OCI-LY7 (cell line): ENCODE measurements at regions not wholly inside any gene's neighbourhood (a gene's known extent, or its start where the extent isn't known, plus 50 kb on each side); places are given as distances from the start of the nearest gene placed in this dataset.

Experiments used
- BruUV-seq: library from RNA; stranded (reverse); fragments of 400-500 nt; replicated peaks from 2 replicates; lab custom pipeline; 2021; lab: Mats Ljungman, UMichigan
- CTCF ChIA-PET: fragments of 300-600 bp; sonication (Branson Sonifier 250); formaldehyde crosslinking; loops from one replicate; lab custom pipeline; 2022; ENCODE audit warnings: antibody characterized with exemption; ENCODE audit not compliant: unreplicated experiment; lab: Charles Lee
- POLR2A ChIA-PET: fragments of 300-600 bp; sonication (Branson Sonifier 250); formaldehyde crosslinking; loops from one replicate; lab custom pipeline; 2022; ENCODE audit warnings: antibody characterized with exemption; lab: Charles Lee
- DNase-seq: peaks from one replicate; pipeline ENCODE4 v3.0.0-alpha.2; 2015; ENCODE audit warnings: low spot score
- H2AFZ ChIP-seq: fragments of 200-600 bp; sonication (generic), shearing (Covaris generic); 2 replicates; pipeline ENCODE4 v1.6.1; 2014; ENCODE audit warnings: mild to moderate bottlenecking, antibody characterized with exemption, low read length, moderate library complexity
- H3K27ac ChIP-seq: fragments of 200-600 bp; sonication (generic); 2 replicates; pipeline ENCODE4 v1.5.1; 2014; ENCODE audit warnings: mixed run types, low read depth, mild to moderate bottlenecking, moderate library complexity, low read length, inconsistent platforms; ENCODE audit not compliant: poor library complexity, severe bottlenecking
- H3K36me3 ChIP-seq: fragments of 200-600 bp; sonication (generic); 2 replicates; pipeline ENCODE4 v1.6.1; 2014; ENCODE audit warnings: mild to moderate bottlenecking, antibody characterized with exemption, low read length, moderate library complexity, mixed read lengths; ENCODE audit not compliant: insufficient read depth
- H3K4me1 ChIP-seq: fragments of 200-600 bp; sonication (generic); 2 replicates; pipeline ENCODE4 v1.5.1; 2014; ENCODE audit warnings: mild to moderate bottlenecking, low read length; ENCODE audit not compliant: insufficient read depth, poor library complexity, severe bottlenecking
- H3K4me2 ChIP-seq: fragments of 200-600 bp; sonication (generic); 2 replicates; pipeline ENCODE4 v1.6.1; 2014; ENCODE audit warnings: mild to moderate bottlenecking, low read length
- H3K4me3 ChIP-seq: fragments of 200-600 bp; sonication (generic); 2 replicates; pipeline ENCODE4 v1.5.1; 2014; ENCODE audit warnings: mild to moderate bottlenecking, low read depth, low read length; ENCODE audit not compliant: poor library complexity, severe bottlenecking
- H3K79me2 ChIP-seq: fragments of 200-600 bp; sonication (generic); 2 replicates; pipeline ENCODE4 v1.6.1; 2016; ENCODE audit warnings: low read depth, mild to moderate bottlenecking, low read length, moderate library complexity, mixed read lengths; ENCODE audit not compliant: insufficient read depth
- H3K9me2 ChIP-seq: fragments of 200-600 bp; sonication (generic); 2 replicates; pipeline ENCODE4 v1.6.1; 2016; ENCODE audit warnings: mild to moderate bottlenecking, low read length, mixed read lengths; ENCODE audit not compliant: insufficient read depth
- H3K9me3 ChIP-seq: fragments of 200-600 bp; sonication (generic); 2 replicates; pipeline ENCODE4 v1.6.1; 2014; ENCODE audit warnings: mild to moderate bottlenecking, mixed run types, low read length, mixed read lengths
- H4K20me1 ChIP-seq: fragments of 200-600 bp; sonication (generic); 2 replicates; pipeline ENCODE4 v1.6.1; 2014; ENCODE audit warnings: mild to moderate bottlenecking, antibody characterized with exemption, low read length, moderate library complexity, mixed read lengths; ENCODE audit not compliant: insufficient read depth
- EZH2phosphoT487 ChIP-seq: fragments of 200-600 bp; sonication (generic); IDR thresholded peaks from 2 replicates; pipeline ENCODE4 v1.6.1; 2018; ENCODE audit warnings: low read depth, borderline replicate concordance, mild to moderate bottlenecking, mixed run types, antibody characterized with exemption, low read length, moderate library complexity, mixed read lengths
- intact Hi-C: fragments of 100-400 bp; cut with micrococcal nuclease; formaldehyde crosslinking; loops from one replicate; pipeline ENCODE4 v1.10.0; 2022; ENCODE audit not compliant: unreplicated experiment
- TF ChIP-seq, protein P1 (sequence below): fragments of 200-600 bp; sonication (generic); conservative IDR thresholded peaks from 2 replicates; pipeline ENCODE4 v1.5.1; 2014; ENCODE audit warnings: mild to moderate bottlenecking, antibody characterized with exemption, low read length, moderate library complexity, mixed read lengths

- no TSS peak for BruUV-seq
- no peak for DNase-seq
- no peak overlapping the region for H3K4me3 ChIP-seq
- H4K20me1 ChIP-seq = no peaks in the 10 kb centered on the region
- H3K27ac ChIP-seq = no peak overlapping the region
- CTCF ChIA-PET = no interaction called here
- intact Hi-C loops = no loop called here
- POLR2A ChIA-PET = no interaction called here
- H3K36me3 ChIP-seq = no peaks in the 10 kb centered on the region
- H3K4me2 ChIP-seq = no peak overlapping the region
- no peaks in the 10 kb centered on the region for H3K79me2 ChIP-seq
- no peak for TF ChIP-seq EZH2phosphoT487
- TF ChIP-seq, protein P1, sequence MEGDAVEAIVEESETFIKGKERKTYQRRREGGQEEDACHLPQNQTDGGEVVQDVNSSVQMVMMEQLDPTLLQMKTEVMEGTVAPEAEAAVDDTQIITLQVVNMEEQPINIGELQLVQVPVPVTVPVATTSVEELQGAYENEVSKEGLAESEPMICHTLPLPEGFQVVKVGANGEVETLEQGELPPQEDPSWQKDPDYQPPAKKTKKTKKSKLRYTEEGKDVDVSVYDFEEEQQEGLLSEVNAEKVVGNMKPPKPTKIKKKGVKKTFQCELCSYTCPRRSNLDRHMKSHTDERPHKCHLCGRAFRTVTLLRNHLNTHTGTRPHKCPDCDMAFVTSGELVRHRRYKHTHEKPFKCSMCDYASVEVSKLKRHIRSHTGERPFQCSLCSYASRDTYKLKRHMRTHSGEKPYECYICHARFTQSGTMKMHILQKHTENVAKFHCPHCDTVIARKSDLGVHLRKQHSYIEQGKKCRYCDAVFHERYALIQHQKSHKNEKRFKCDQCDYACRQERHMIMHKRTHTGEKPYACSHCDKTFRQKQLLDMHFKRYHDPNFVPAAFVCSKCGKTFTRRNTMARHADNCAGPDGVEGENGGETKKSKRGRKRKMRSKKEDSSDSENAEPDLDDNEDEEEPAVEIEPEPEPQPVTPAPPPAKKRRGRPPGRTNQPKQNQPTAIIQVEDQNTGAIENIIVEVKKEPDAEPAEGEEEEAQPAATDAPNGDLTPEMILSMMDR = no peak
- no peaks in the 10 kb centered on the region for H3K4me1 ChIP-seq
- no peak overlapping the region for H2AFZ ChIP-seq
- no peaks in the 10 kb centered on the region for H3K9me2 ChIP-seq
- no peaks in the 10 kb centered on the region for H3K9me3 ChIP-seq
Observed at GRCh38 chr12:114847441-114848035, 163.6 kb upstream of the TBX3 start.

GRCh38 chr12:114846771-114847170, 162.8 kb upstream of the TBX3 start:
- intact Hi-C loops = no loop called here

More at GRCh38 chr12:114846771-114847170, 162.8 kb upstream of the TBX3 start:
- H3K9me3 ChIP-seq = no peaks in the 10 kb centered on the region
- BruUV-seq = no TSS peak
- H3K27ac ChIP-seq = no peak overlapping the region
- H3K4me1 ChIP-seq = no peaks in the 10 kb centered on the region
- H3K36me3 ChIP-seq = no peaks in the 10 kb centered on the region
- ChIA-PET POLR2A (interaction anchor here (0.9 kb wide), 1 partner anchor 87 kb away, joined by 3 read pairs; no protein-coding TSS in a partner anchor), CTCF (no interaction called here)
- H4K20me1 ChIP-seq = no peaks in the 10 kb centered on the region
- no peak overlapping the region for H2AFZ ChIP-seq
- H3K4me3 ChIP-seq = no peak overlapping the region
- no peak for DNase-seq
- no peak overlapping the region for H3K4me2 ChIP-seq
- no peaks in the 10 kb centered on the region for H3K79me2 ChIP-seq
- TF ChIP-seq EZH2phosphoT487 = no peak
- TF ChIP-seq, protein P1 = no peak
- H3K9me2 ChIP-seq = no peaks in the 10 kb centered on the region
